ENCODE measurements at regions not wholly inside any gene's neighbourhood (a gene's known extent, or its start where the extent isn't known, plus 50 kb on each side); places are given as distances from the start of the nearest gene placed in this dataset.

- WGBS, 2 experiments, result 98 to 100% methylated on average over 1 of the region's 1 CpG
- Histone ChIP-seq H3K9me3 (ENCODE audit: control insufficient read depth, low read length) (no peaks in the 10 kb centered on the region), H3K27ac (ENCODE audit: insufficient read depth, low read depth, low read length, poor library complexity, severe bottlenecking) (no peak overlapping the region), H3K27me3 (ENCODE audit: control insufficient read depth, insufficient read depth, low read length, poor library complexity, severe bottlenecking) (no peaks in the 10 kb centered on the region), H3K36me3 (ENCODE audit: control insufficient read depth, insufficient read depth, low read length) (no peaks in the 10 kb centered on the region), H3K4me3 (ENCODE audit: insufficient read depth, low read depth, low read length) (no peak overlapping the region), H3K4me1 (ENCODE audit: control insufficient read depth, insufficient read depth, low read length) (no peaks in the 10 kb centered on the region)
Observed at GRCh38 chr12:87518481-87518880, 510.7 kb downstream of the C12orf50 start.

- Histone ChIP-seq H3K36me3 (ENCODE audit: control insufficient read depth, insufficient read depth, low read length) (no peaks in the 10 kb centered on the region), H3K4me1 (ENCODE audit: control insufficient read depth, insufficient read depth, low read length) (no peaks in the 10 kb centered on the region), H3K27ac (ENCODE audit: insufficient read depth, low read depth, low read length, poor library complexity, severe bottlenecking) (no peak overlapping the region), H3K27me3 (ENCODE audit: control insufficient read depth, insufficient read depth, low read length, poor library complexity, severe bottlenecking) (no peaks in the 10 kb centered on the region), H3K9me3 (ENCODE audit: control insufficient read depth, low read length) (no peaks in the 10 kb centered on the region), H3K4me3 (ENCODE audit: insufficient read depth, low read depth, low read length) (no peak overlapping the region)
- 91 to 95% methylated on average over 1 of the region's 1 CpG for WGBS, 2 experiments
Observed at GRCh38 chr12:87518036-87518435, 511.2 kb downstream of the C12orf50 start.

GRCh38 chr12:87513536-87514280, 515.5 kb downstream of the C12orf50 start:
- no peaks in the 10 kb centered on the region for H3K27me3 ChIP-seq (ENCODE audit: control insufficient read depth, insufficient read depth, low read length, poor library complexity, severe bottlenecking)
- H3K36me3 ChIP-seq (ENCODE audit: control insufficient read depth, insufficient read depth, low read length), result no peaks in the 10 kb centered on the region
- H3K4me3 ChIP-seq (ENCODE audit: insufficient read depth, low read depth, low read length), result no peak overlapping the region
- H3K9me3 ChIP-seq (ENCODE audit: control insufficient read depth, low read length), result no peaks in the 10 kb centered on the region
- no peak overlapping the region for H3K27ac ChIP-seq (ENCODE audit: insufficient read depth, low read depth, low read length, poor library complexity, severe bottlenecking)
- WGBS, 2 experiments, result 89 to 92% methylated on average over 2 of the region's 2 CpGs
- H3K4me1 ChIP-seq (ENCODE audit: control insufficient read depth, insufficient read depth, low read length), result no peaks in the 10 kb centered on the region

GRCh38 chr12:87511371-87511770, 517.8 kb downstream of the C12orf50 start:
- no peak overlapping the region for H3K4me3 ChIP-seq (ENCODE audit: insufficient read depth, low read depth, low read length)
- no peaks in the 10 kb centered on the region for H3K27me3 ChIP-seq (ENCODE audit: control insufficient read depth, insufficient read depth, low read length, poor library complexity, severe bottlenecking)
- WGBS, 2 experiments, result 95 to 100% methylated on average over 2 of the region's 3 CpGs
- H3K9me3 ChIP-seq (ENCODE audit: control insufficient read depth, low read length), result no peaks in the 10 kb centered on the region
- no peaks in the 10 kb centered on the region for H3K36me3 ChIP-seq (ENCODE audit: control insufficient read depth, insufficient read depth, low read length)
- no peak overlapping the region for H3K27ac ChIP-seq (ENCODE audit: insufficient read depth, low read depth, low read length, poor library complexity, severe bottlenecking)
- no peaks in the 10 kb centered on the region for H3K4me1 ChIP-seq (ENCODE audit: control insufficient read depth, insufficient read depth, low read length)

- Histone ChIP-seq H3K36me3 (ENCODE audit: control insufficient read depth, insufficient read depth, low read length) (no peaks in the 10 kb centered on the region), H3K4me3 (ENCODE audit: insufficient read depth, low read depth, low read length) (no peak overlapping the region), H3K9me3 (ENCODE audit: control insufficient read depth, low read length) (no peaks in the 10 kb centered on the region), H3K27me3 (ENCODE audit: control insufficient read depth, insufficient read depth, low read length, poor library complexity, severe bottlenecking) (no peaks in the 10 kb centered on the region), H3K4me1 (ENCODE audit: control insufficient read depth, insufficient read depth, low read length) (no peaks in the 10 kb centered on the region), H3K27ac (ENCODE audit: insufficient read depth, low read depth, low read length, poor library complexity, severe bottlenecking) (no peak overlapping the region)
Observed at GRCh38 chr12:87509237-87509820, 519.9 kb downstream of the C12orf50 start.

GRCh38 chr12:87491598-87491997, 537.6 kb downstream of the C12orf50 start:
- H3K27ac ChIP-seq (ENCODE audit: insufficient read depth, low read depth, low read length, poor library complexity, severe bottlenecking), result no peak overlapping the region
- WGBS, 2 experiments, result 94% methylated on average over 3 of the region's 3 CpGs

GRCh38 chr12:87491089-87491488, 538.1 kb downstream of the C12orf50 start:
- Histone ChIP-seq H3K27me3 (ENCODE audit: control insufficient read depth, insufficient read depth, low read length, poor library complexity, severe bottlenecking) (no peaks in the 10 kb centered on the region), H3K36me3 (ENCODE audit: control insufficient read depth, insufficient read depth, low read length) (no peaks in the 10 kb centered on the region), H3K27ac (ENCODE audit: insufficient read depth, low read depth, low read length, poor library complexity, severe bottlenecking) (no peak overlapping the region), H3K9me3 (ENCODE audit: control insufficient read depth, low read length) (no peaks in the 10 kb centered on the region), H3K4me3 (ENCODE audit: insufficient read depth, low read depth, low read length) (no peak overlapping the region), H3K4me1 (ENCODE audit: control insufficient read depth, insufficient read depth, low read length) (no peaks in the 10 kb centered on the region)
- WGBS, 2 experiments, result 83 to 100% methylated on average over 1 of the region's 1 CpG

More at GRCh38 chr12:87491598-87491997, 537.6 kb downstream of the C12orf50 start:
- no peak overlapping the region for H3K4me3 ChIP-seq (ENCODE audit: insufficient read depth, low read depth, low read length)
- H3K4me1 ChIP-seq (ENCODE audit: control insufficient read depth, insufficient read depth, low read length), result no peaks in the 10 kb centered on the region
- no peaks in the 10 kb centered on the region for H3K36me3 ChIP-seq (ENCODE audit: control insufficient read depth, insufficient read depth, low read length)
- no peaks in the 10 kb centered on the region for H3K27me3 ChIP-seq (ENCODE audit: control insufficient read depth, insufficient read depth, low read length, poor library complexity, severe bottlenecking)
- H3K9me3 ChIP-seq (ENCODE audit: control insufficient read depth, low read length), result no peaks in the 10 kb centered on the region

GRCh38 chr12:87469295-87469694, 559.9 kb downstream of the C12orf50 start:
- no peaks in the 10 kb centered on the region for H3K27me3 ChIP-seq (ENCODE audit: control insufficient read depth, insufficient read depth, low read length, poor library complexity, severe bottlenecking)
- H3K9me3 ChIP-seq (ENCODE audit: control insufficient read depth, low read length), result no peaks in the 10 kb centered on the region
- no peak overlapping the region for H3K27ac ChIP-seq (ENCODE audit: insufficient read depth, low read depth, low read length, poor library complexity, severe bottlenecking)
- H3K4me3 ChIP-seq (ENCODE audit: insufficient read depth, low read depth, low read length), result no peak overlapping the region
- H3K36me3 ChIP-seq (ENCODE audit: control insufficient read depth, insufficient read depth, low read length), result no peaks in the 10 kb centered on the region
- H3K4me1 ChIP-seq (ENCODE audit: control insufficient read depth, insufficient read depth, low read length), result peaks cover 11% of the 10 kb centered on the region

- no peaks in the 10 kb centered on the region for H3K9me3 ChIP-seq (ENCODE audit: control insufficient read depth, low read length)
- H3K4me3 ChIP-seq (ENCODE audit: insufficient read depth, low read depth, low read length), result no peak overlapping the region
- H3K27me3 ChIP-seq (ENCODE audit: control insufficient read depth, insufficient read depth, low read length, poor library complexity, severe bottlenecking), result no peaks in the 10 kb centered on the region
- H3K36me3 ChIP-seq (ENCODE audit: control insufficient read depth, insufficient read depth, low read length), result no peaks in the 10 kb centered on the region
- peaks cover 11% of the 10 kb centered on the region for H3K4me1 ChIP-seq (ENCODE audit: control insufficient read depth, insufficient read depth, low read length)
- H3K27ac ChIP-seq (ENCODE audit: insufficient read depth, low read depth, low read length, poor library complexity, severe bottlenecking), result no peak overlapping the region
Observed at GRCh38 chr12:87467936-87468335, 561.3 kb downstream of the C12orf50 start.

GRCh38 chr12:87464565-87464964, 564.6 kb downstream of the C12orf50 start:
- 100% methylated on average over 1 of the region's 1 CpG; no CpG with 5 or more reads in 1 of the 2 experiments for WGBS, 2 experiments
- Histone ChIP-seq H3K27ac (ENCODE audit: insufficient read depth, low read depth, low read length, poor library complexity, severe bottlenecking) (no peak overlapping the region), H3K36me3 (ENCODE audit: control insufficient read depth, insufficient read depth, low read length) (no peaks in the 10 kb centered on the region), H3K4me1 (ENCODE audit: control insufficient read depth, insufficient read depth, low read length) (peaks cover 6% of the 10 kb centered on the region), H3K4me3 (ENCODE audit: insufficient read depth, low read depth, low read length) (no peak overlapping the region), H3K9me3 (ENCODE audit: control insufficient read depth, low read length) (no peaks in the 10 kb centered on the region), H3K27me3 (ENCODE audit: control insufficient read depth, insufficient read depth, low read length, poor library complexity, severe bottlenecking) (no peaks in the 10 kb centered on the region)

All from ectodermal cell (in vitro differentiated cells).